ENCODE measurements at regions not wholly inside any gene's neighbourhood (a gene's known extent, or its start where the extent isn't known, plus 50 kb on each side); places are given as distances from the start of the nearest gene placed in this dataset.
"Not testable (repeated sequence)": the region's sequence is repeated elsewhere in the genome, so short reads cannot be mapped to it uniquely, and the experiment has no call there.

DNA sequence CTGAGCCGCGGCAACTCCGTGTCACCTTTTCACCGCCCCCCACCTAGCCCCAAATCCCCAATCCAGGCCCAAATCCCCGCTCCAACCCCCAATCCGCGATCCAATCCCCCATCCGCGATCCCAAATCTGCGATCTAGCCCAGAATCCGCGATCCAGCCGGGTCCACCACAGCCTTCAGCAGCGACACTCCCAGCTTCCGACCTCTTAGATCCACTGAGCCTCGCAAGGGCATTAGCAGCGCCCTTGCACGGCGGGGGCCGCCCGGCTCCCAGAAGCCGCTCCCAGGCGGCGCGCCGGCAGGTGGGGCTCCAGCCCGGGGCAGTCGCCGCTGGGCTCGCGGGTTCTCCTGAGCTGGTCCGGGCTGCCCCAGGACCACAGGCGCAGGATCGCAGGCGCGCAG is 116.1 kb upstream of the TPTE start:
- TF ChIP-seq, protein P1, sequence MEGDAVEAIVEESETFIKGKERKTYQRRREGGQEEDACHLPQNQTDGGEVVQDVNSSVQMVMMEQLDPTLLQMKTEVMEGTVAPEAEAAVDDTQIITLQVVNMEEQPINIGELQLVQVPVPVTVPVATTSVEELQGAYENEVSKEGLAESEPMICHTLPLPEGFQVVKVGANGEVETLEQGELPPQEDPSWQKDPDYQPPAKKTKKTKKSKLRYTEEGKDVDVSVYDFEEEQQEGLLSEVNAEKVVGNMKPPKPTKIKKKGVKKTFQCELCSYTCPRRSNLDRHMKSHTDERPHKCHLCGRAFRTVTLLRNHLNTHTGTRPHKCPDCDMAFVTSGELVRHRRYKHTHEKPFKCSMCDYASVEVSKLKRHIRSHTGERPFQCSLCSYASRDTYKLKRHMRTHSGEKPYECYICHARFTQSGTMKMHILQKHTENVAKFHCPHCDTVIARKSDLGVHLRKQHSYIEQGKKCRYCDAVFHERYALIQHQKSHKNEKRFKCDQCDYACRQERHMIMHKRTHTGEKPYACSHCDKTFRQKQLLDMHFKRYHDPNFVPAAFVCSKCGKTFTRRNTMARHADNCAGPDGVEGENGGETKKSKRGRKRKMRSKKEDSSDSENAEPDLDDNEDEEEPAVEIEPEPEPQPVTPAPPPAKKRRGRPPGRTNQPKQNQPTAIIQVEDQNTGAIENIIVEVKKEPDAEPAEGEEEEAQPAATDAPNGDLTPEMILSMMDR (conservative IDR thresholded peaks at IDR 0.05; ENCODE audit: low read depth, low read length): not testable (repeated sequence)
- TF ChIP-seq RFX5 (IDR thresholded peaks at IDR 0.05; ENCODE audit: low read depth, low read length); POLR2A (IDR thresholded peaks at IDR 0.05; ENCODE audit: low read depth, low read length); RAD21 (IDR thresholded peaks at IDR 0.05; ENCODE audit: low read length); RCOR1 (IDR thresholded peaks at IDR 0.05; ENCODE audit: insufficient replicate concordance, low read length); MAZ (IDR thresholded peaks at IDR 0.05; ENCODE audit: borderline replicate concordance, low read depth, low read length); FOS (IDR thresholded peaks at IDR 0.05; ENCODE audit: low read depth, low read length); SMC3 (IDR thresholded peaks at IDR 0.05; ENCODE audit: low read depth, low read length); NFE2L2 (IDR thresholded peaks at IDR 0.05; ENCODE audit: low read depth, low read length); MXI1 (IDR thresholded peaks at IDR 0.05; ENCODE audit: borderline replicate concordance, low read depth, low read length); USF2 (IDR thresholded peaks at IDR 0.05; ENCODE audit: low read depth, low read length); MAFK (IDR thresholded peaks at IDR 0.05; ENCODE audit: low read depth, low read length): not testable (repeated sequence)
- TF ChIP-seq, protein P2, sequence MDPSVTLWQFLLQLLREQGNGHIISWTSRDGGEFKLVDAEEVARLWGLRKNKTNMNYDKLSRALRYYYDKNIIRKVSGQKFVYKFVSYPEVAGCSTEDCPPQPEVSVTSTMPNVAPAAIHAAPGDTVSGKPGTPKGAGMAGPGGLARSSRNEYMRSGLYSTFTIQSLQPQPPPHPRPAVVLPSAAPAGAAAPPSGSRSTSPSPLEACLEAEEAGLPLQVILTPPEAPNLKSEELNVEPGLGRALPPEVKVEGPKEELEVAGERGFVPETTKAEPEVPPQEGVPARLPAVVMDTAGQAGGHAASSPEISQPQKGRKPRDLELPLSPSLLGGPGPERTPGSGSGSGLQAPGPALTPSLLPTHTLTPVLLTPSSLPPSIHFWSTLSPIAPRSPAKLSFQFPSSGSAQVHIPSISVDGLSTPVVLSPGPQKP (IDR thresholded peaks at IDR 0.05; ENCODE audit: borderline replicate concordance, low read depth, low read length): not testable (repeated sequence)

Measured in IMR-90 (cell line).